Lower leg skin (tissue), 4 donors: ENCODE measurements at regions not wholly inside any gene's neighbourhood (a gene's known extent, or its start where the extent isn't known, plus 50 kb on each side); places are given as distances from the start of the nearest gene placed in this dataset.

ENCODE experiments used
- DNase-seq, 2 donors: peaks; one replicate each; pipeline ENCODE4 v3.0.0-alpha.2; 2019; ENCODE audit warnings: low spot score in 2 of 2
- H3K4me3 ChIP-seq: fragments of 200-600 bp; sonication (generic); 2 replicates; pipeline ENCODE4 v1.5.1; 2017; ENCODE audit warnings: mild to moderate bottlenecking, low read depth; ENCODE audit not compliant: poor library complexity, severe bottlenecking
- POLR2A ChIP-seq, 2 donors: fragments of 450-650 bp; IDR thresholded peaks; one replicate each; pipeline ENCODE4 v1.6.1; 2016 to 2017; ENCODE audit warnings: antibody characterized with exemption in 2 of 2, mild to moderate bottlenecking in 1 of 2, moderate library complexity in 1 of 2
- WGBS, 2 donors: methylation state at CpG; one replicate each; pipeline ENCODE4 v1.1.5; 2018; 5-methylcytosine and 5-hydroxymethylcytosine counted together
- intact Hi-C: fragments of 100-400 bp; cut with DNase I; formaldehyde crosslinking; loops from one replicate; pipeline ENCODE4 v1.15.0; 2023; ENCODE audit warnings: low total_unique reads
- TF ChIP-seq, protein P1 (sequence below), 3 donors: fragments of 450-650 bp; IDR thresholded peaks; one replicate each; pipeline ENCODE4 v1.5.1; 2016; ENCODE audit warnings: antibody characterized with exemption in 3 of 3, mild to moderate bottlenecking in 3 of 3, moderate library complexity in 2 of 3

DNA sequence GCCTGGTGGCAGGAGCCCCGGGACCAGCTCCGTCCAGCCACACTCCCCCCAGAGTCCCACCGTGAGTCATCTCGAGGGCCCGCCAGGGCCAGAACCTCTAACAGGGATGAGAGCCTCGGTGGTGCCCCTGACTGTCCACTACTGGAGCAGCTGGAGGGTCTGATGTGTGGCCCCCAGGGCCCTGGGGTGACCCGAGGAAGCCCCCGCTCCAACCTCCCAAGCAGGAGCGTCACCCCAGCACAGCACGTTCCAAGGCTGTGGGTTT lies 135.9 kb upstream of the NKX1-1 start:
- TF ChIP-seq, protein P1, sequence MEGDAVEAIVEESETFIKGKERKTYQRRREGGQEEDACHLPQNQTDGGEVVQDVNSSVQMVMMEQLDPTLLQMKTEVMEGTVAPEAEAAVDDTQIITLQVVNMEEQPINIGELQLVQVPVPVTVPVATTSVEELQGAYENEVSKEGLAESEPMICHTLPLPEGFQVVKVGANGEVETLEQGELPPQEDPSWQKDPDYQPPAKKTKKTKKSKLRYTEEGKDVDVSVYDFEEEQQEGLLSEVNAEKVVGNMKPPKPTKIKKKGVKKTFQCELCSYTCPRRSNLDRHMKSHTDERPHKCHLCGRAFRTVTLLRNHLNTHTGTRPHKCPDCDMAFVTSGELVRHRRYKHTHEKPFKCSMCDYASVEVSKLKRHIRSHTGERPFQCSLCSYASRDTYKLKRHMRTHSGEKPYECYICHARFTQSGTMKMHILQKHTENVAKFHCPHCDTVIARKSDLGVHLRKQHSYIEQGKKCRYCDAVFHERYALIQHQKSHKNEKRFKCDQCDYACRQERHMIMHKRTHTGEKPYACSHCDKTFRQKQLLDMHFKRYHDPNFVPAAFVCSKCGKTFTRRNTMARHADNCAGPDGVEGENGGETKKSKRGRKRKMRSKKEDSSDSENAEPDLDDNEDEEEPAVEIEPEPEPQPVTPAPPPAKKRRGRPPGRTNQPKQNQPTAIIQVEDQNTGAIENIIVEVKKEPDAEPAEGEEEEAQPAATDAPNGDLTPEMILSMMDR (IDR thresholded peaks at IDR 0.05): no peak
- TF ChIP-seq POLR2A (IDR thresholded peaks at IDR 0.05): no peak
- intact Hi-C loops: no loop called here
- DNase-seq: no peak
- 78 to 82% methylated on average over 4 to 5 of the region's 10 CpGs for WGBS, 2 donors
- no peak overlapping the region for H3K4me3 ChIP-seq

GRCh38 chr4:1541449-1542225 lies 135.4 kb upstream of the NKX1-1 start:
- intact Hi-C loops: no loop called here
- TF ChIP-seq POLR2A (IDR thresholded peaks at IDR 0.05): no peak
- TF ChIP-seq, protein P1 (IDR thresholded peaks at IDR 0.05): no peak
- no peak for DNase-seq
- WGBS, 2 donors: 56 to 66% methylated on average over 28 of the region's 30 CpGs
- H3K4me3 ChIP-seq: no peak overlapping the region

DNA sequence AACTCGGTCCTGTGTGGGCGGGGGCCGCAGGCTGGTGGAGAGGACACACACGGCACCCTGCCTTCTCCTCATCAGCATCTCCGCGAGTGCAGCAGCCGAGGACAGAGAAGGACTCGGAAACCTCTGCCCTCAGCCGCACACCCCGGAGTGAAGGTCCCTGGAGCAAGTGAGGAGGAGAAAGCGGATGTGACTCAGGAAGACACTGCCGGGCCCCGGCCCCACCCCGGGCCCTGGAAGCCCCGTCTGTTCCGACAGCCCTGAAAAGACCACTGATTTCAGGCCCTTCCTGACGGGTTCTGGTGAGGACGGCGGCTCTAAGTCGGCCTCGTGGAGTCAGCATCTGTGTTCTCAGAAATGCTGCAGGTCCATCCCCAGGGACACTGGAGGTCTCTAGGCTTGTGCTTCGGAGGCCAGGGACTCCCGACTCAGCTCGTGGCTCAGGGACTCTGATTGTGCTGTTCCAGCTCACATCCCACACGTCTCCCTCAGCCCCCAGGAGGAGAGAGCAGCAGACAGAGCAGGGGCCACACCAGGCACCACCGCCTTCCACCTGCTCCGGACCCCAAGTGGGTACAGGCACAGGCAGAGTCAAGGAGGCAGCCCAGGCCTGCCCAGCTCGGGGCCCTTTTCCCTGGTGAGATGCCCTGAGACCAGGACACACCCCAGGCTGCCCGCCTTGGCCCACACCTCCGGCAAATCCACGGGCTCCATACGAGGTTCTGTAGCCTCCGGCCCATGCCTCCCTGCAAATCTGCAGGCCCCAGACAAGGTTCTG lies 134.5 kb upstream of the NKX1-1 start:
- WGBS, 2 donors: 69 to 73% methylated on average over 33 of the region's 33 CpGs
- TF ChIP-seq, protein P1 (IDR thresholded peaks at IDR 0.05): no peak
- no peak for TF ChIP-seq POLR2A (IDR thresholded peaks at IDR 0.05)

GRCh38 chr4:1539859-1540600 lies 133.8 kb upstream of the NKX1-1 start:
- H3K4me3 ChIP-seq: no peak overlapping the region
- 85% methylated on average over 34 to 38 of the region's 45 CpGs for WGBS, 2 donors
- TF ChIP-seq, protein P1 (IDR thresholded peaks at IDR 0.05): no peak
- no peak for TF ChIP-seq POLR2A (IDR thresholded peaks at IDR 0.05)
- intact Hi-C loops: no loop called here
- no peak for DNase-seq

More for the DNA sequence above, 134.5 kb upstream of the NKX1-1 start:
- no peak for DNase-seq
- intact Hi-C loops: no loop called here
- no peak overlapping the region for H3K4me3 ChIP-seq

DNA sequence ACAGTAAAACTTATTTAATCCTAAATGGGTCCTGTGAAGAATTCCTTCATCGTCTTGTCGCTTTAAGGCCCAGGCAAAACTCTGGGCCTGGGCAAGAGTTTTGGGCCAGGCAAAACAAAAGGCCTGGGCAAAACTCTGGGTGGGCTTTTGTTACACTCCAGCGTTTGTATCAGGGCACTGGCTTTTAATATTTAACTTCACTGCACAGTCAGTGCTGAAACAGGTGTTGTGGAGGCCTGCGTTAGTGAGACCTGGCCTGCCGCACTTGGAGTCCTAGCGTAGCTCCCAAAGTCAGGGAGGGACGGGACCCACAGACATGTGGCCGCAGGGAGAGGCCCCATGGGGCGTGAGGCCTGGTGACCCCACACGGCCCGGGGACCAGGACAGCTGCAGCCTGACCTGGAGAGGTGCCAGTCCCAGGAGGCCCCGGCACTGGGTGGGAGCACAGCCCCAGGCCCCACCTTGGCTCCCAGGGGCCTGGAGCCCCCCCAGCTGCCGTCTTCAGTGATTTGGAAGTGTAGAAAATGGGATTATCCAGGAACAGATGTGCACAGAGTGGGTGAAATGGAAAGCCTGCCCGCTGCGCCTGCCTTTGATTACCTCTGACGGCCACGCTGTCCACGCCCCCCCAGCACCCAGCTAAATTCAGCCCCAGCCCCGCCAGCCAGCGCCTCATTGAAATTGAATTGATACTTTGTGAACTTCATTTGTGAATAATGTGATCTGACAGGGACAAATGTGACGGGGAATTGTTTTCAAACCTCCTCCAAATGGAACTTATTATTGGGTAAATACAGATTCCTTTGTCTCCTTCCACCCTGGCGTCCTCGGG lies 132.9 kb upstream of the NKX1-1 start:
- 74 to 75% methylated on average over 22 of the region's 23 CpGs for WGBS, 2 donors
- DNase-seq: no peak
- intact Hi-C loops: no loop called here
- no peak overlapping the region for H3K4me3 ChIP-seq
- no peak for TF ChIP-seq POLR2A (IDR thresholded peaks at IDR 0.05)
- TF ChIP-seq, protein P1 (IDR thresholded peaks at IDR 0.05): no peak
